PC-9 (cell line): ENCODE measurements at regions not wholly inside any gene's neighbourhood (a gene's known extent, or its start where the extent isn't known, plus 50 kb on each side); places are given as distances from the start of the nearest gene placed in this dataset.

ENCODE experiments used
- CTCF ChIP-seq: fragments of 200-600 bp; sonication (generic); conservative IDR thresholded peaks from 2 replicates; pipeline ENCODE4 v1.6.1; 2017; ENCODE audit warnings: mixed run types, antibody characterized with exemption, mild to moderate bottlenecking, moderate library complexity
- EZH2 ChIP-seq: fragments of 200-600 bp; sonication (generic); IDR thresholded peaks from 2 replicates; pipeline ENCODE4 v1.8.0; 2017; ENCODE audit warnings: antibody characterized with exemption, low read depth

GRCh38 chr5:174981416-174981815, 257.0 kb downstream of the MSX2 start:
- TF ChIP-seq CTCF: no peak
- no peak for TF ChIP-seq EZH2
